ENCODE measurements at regions not wholly inside any gene's neighbourhood (a gene's known extent, or its start where the extent isn't known, plus 50 kb on each side); places are given as distances from the start of the nearest gene placed in this dataset.

GRCh38 chr4:124480061-124480460 lies 232.5 kb downstream of the ANKRD50 start:
- Histone ChIP-seq H2BK120ac (ENCODE audit: low read depth, low read length) (no peak overlapping the region), H2AFZ (ENCODE audit: low read length) (no peak overlapping the region)
- WGBS, 2 donors (ENCODE audit: extremely low coverage in 2 of 2, insufficient read length in 2 of 2, insufficient replicate concordance in 1 of 2): no CpG with 5 or more reads among the region's 4 CpGs

GRCh38 chr4:124481123-124481522 lies 231.4 kb downstream of the ANKRD50 start:
- Histone ChIP-seq H2BK12ac (ENCODE audit: low read length) (no peak overlapping the region), H4K91ac (ENCODE audit: low read depth, low read length, poor library complexity) (no peak overlapping the region), H2BK5ac (ENCODE audit: low read length) (no peak overlapping the region), H3K9ac (ENCODE audit: low read depth, low read length, poor library complexity) (no peak overlapping the region), H4K8ac (ENCODE audit: low read depth, low read length) (no peak overlapping the region), H2AK5ac (ENCODE audit: low read depth, low read length) (no peak overlapping the region), H3K4ac (ENCODE audit: low read length) (no peak overlapping the region), H3K14ac (ENCODE audit: low read length) (no peak overlapping the region), H2BK120ac (ENCODE audit: low read depth, low read length) (no peak overlapping the region), H3K36me3 (replicated peaks in 1 of 2; ENCODE audit: control insufficient read depth in 2 of 2, insufficient read depth in 2 of 2, low read length in 2 of 2) (no peaks in the 10 kb centered on the region), H3K4me1 (ENCODE audit: control insufficient read depth in 2 of 2, insufficient read depth in 1 of 2, low read depth in 1 of 2, low read length in 2 of 2) (peaks cover 5 to 9% of the 10 kb centered on the region in 2 donors), H3K27me3 (ENCODE audit: control insufficient read depth in 3 of 3, insufficient read depth in 3 of 3, low read depth in 1 of 3, low read length in 3 of 3) (no peaks in the 10 kb centered on the region), H3K4me2 (ENCODE audit: insufficient read depth, low read length, poor library complexity, severe bottlenecking) (no peak overlapping the region), H3K9me3 (replicated peaks in 1 of 2; ENCODE audit: control insufficient read depth in 2 of 2, insufficient read depth in 1 of 2, low read depth in 1 of 2, low read length in 2 of 2) (peaks cover 0 to under 1% of the 10 kb centered on the region in 2 donors), H3K18ac (ENCODE audit: low read length) (no peak overlapping the region), H3K79me1 (ENCODE audit: low read depth, low read length) (no peaks in the 10 kb centered on the region), H3K4me3 (ENCODE audit: low read length in 2 of 2) (no peak overlapping the region), H2BK15ac (ENCODE audit: low read length) (no peak overlapping the region), H3K23ac (ENCODE audit: low read depth, low read length, poor library complexity) (no peak overlapping the region), H3K27ac (replicated peaks; ENCODE audit: low read length) (no peak overlapping the region), H2AFZ (ENCODE audit: low read length) (peak overlapping the region; percentile 33)
- DNase-seq (ENCODE audit: low spot score): no peak
- no CpG with 5 or more reads among the region's 3 CpGs for WGBS, 2 donors (ENCODE audit: extremely low coverage in 2 of 2, insufficient read length in 2 of 2, insufficient replicate concordance in 1 of 2)

More at GRCh38 chr4:124480061-124480460, 232.5 kb downstream of the ANKRD50 start:
- no peak for DNase-seq (ENCODE audit: low spot score)
- Histone ChIP-seq H3K18ac (ENCODE audit: low read length) (no peak overlapping the region), H3K23ac (ENCODE audit: low read depth, low read length, poor library complexity) (no peak overlapping the region), H3K4me1 (ENCODE audit: control insufficient read depth in 2 of 2, insufficient read depth in 1 of 2, low read depth in 1 of 2, low read length in 2 of 2) (peaks cover 5 to 9% of the 10 kb centered on the region in 2 donors), H2BK12ac (ENCODE audit: low read length) (no peak overlapping the region), H3K4me3 (ENCODE audit: low read length in 2 of 2) (no peak overlapping the region), H4K91ac (ENCODE audit: low read depth, low read length, poor library complexity) (no peak overlapping the region), H3K4me2 (ENCODE audit: insufficient read depth, low read length, poor library complexity, severe bottlenecking) (no peak overlapping the region), H3K79me1 (ENCODE audit: low read depth, low read length) (no peaks in the 10 kb centered on the region), H3K4ac (ENCODE audit: low read length) (no peak overlapping the region), H3K27ac (replicated peaks; ENCODE audit: low read length) (no peak overlapping the region), H3K9ac (ENCODE audit: low read depth, low read length, poor library complexity) (no peak overlapping the region), H3K27me3 (ENCODE audit: control insufficient read depth in 3 of 3, insufficient read depth in 3 of 3, low read depth in 1 of 3, low read length in 3 of 3) (no peaks in the 10 kb centered on the region), H2BK15ac (ENCODE audit: low read length) (no peak overlapping the region), H3K14ac (ENCODE audit: low read length) (no peak overlapping the region), H3K36me3 (replicated peaks in 1 of 2; ENCODE audit: control insufficient read depth in 2 of 2, insufficient read depth in 2 of 2, low read length in 2 of 2) (no peaks in the 10 kb centered on the region), H3K9me3 (replicated peaks in 1 of 2; ENCODE audit: control insufficient read depth in 2 of 2, insufficient read depth in 1 of 2, low read depth in 1 of 2, low read length in 2 of 2) (no peaks in the 10 kb centered on the region), H4K8ac (ENCODE audit: low read depth, low read length) (no peak overlapping the region), H2AK5ac (ENCODE audit: low read depth, low read length) (no peak overlapping the region), H2BK5ac (ENCODE audit: low read length) (no peak overlapping the region)

- no peak overlapping the region for H2AK5ac ChIP-seq (ENCODE audit: low read depth, low read length)
- no peak overlapping the region for H3K9ac ChIP-seq (ENCODE audit: low read depth, low read length, poor library complexity)
- peak overlapping the region; percentile 84 for H2AFZ ChIP-seq (ENCODE audit: low read length)
- peak overlapping the region; percentile 5 for H3K27ac ChIP-seq (replicated peaks; ENCODE audit: low read length)
- H3K9me3 ChIP-seq (replicated peaks in 1 of 2; ENCODE audit: control insufficient read depth in 2 of 2, insufficient read depth in 1 of 2, low read depth in 1 of 2, low read length in 2 of 2): peaks cover 0 to 3% of the 10 kb centered on the region in 2 donors
- H3K23ac ChIP-seq (ENCODE audit: low read depth, low read length, poor library complexity): no peak overlapping the region
- no peak overlapping the region for H2BK120ac ChIP-seq (ENCODE audit: low read depth, low read length)
- H3K14ac ChIP-seq (ENCODE audit: low read length): no peak overlapping the region
- H2BK15ac ChIP-seq (ENCODE audit: low read length): no peak overlapping the region
- peak; percentile 58 for DNase-seq (ENCODE audit: low spot score)
- no peak overlapping the region for H4K91ac ChIP-seq (ENCODE audit: low read depth, low read length, poor library complexity)
- H3K27me3 ChIP-seq (ENCODE audit: control insufficient read depth in 3 of 3, insufficient read depth in 3 of 3, low read depth in 1 of 3, low read length in 3 of 3): no peaks in the 10 kb centered on the region
- no peak overlapping the region for H3K4ac ChIP-seq (ENCODE audit: low read length)
- H3K79me1 ChIP-seq (ENCODE audit: low read depth, low read length): no peaks in the 10 kb centered on the region
- no peak overlapping the region for H3K18ac ChIP-seq (ENCODE audit: low read length)
- H3K4me1 ChIP-seq (ENCODE audit: control insufficient read depth in 2 of 2, insufficient read depth in 1 of 2, low read depth in 1 of 2, low read length in 2 of 2): peaks cover 5 to 13% of the 10 kb centered on the region in 2 donors
- no peak overlapping the region for H2BK5ac ChIP-seq (ENCODE audit: low read length)
- H3K36me3 ChIP-seq (replicated peaks in 1 of 2; ENCODE audit: control insufficient read depth in 2 of 2, insufficient read depth in 2 of 2, low read length in 2 of 2): no peaks in the 10 kb centered on the region
- H3K4me3 ChIP-seq (ENCODE audit: low read length in 2 of 2): peak overlapping the region in 1 of 2 donors; percentile 27
- no peak overlapping the region for H2BK12ac ChIP-seq (ENCODE audit: low read length)
- WGBS, 2 donors (ENCODE audit: extremely low coverage in 2 of 2, insufficient read length in 2 of 2, insufficient replicate concordance in 1 of 2): no CpG with 5 or more reads among the region's 6 CpGs
- no peak overlapping the region for H3K4me2 ChIP-seq (ENCODE audit: insufficient read depth, low read length, poor library complexity, severe bottlenecking)
- H4K8ac ChIP-seq (ENCODE audit: low read depth, low read length): no peak overlapping the region
Observed at GRCh38 chr4:124483048-124483906, 229.3 kb downstream of the ANKRD50 start.

GRCh38 chr4:124484008-124484407 lies 228.5 kb downstream of the ANKRD50 start:
- H3K14ac ChIP-seq (ENCODE audit: low read length): no peak overlapping the region
- H3K4me1 ChIP-seq (ENCODE audit: control insufficient read depth in 2 of 2, insufficient read depth in 1 of 2, low read depth in 1 of 2, low read length in 2 of 2): peaks cover 5 to 13% of the 10 kb centered on the region in 2 donors
- H3K18ac ChIP-seq (ENCODE audit: low read length): no peak overlapping the region
- no peak overlapping the region for H2AK5ac ChIP-seq (ENCODE audit: low read depth, low read length)
- DNase-seq (ENCODE audit: low spot score): no peak
- no peak overlapping the region for H3K4ac ChIP-seq (ENCODE audit: low read length)
- H3K4me3 ChIP-seq (ENCODE audit: low read length in 2 of 2): no peak overlapping the region
- no peaks in the 10 kb centered on the region for H3K79me1 ChIP-seq (ENCODE audit: low read depth, low read length)
- H3K4me2 ChIP-seq (ENCODE audit: insufficient read depth, low read length, poor library complexity, severe bottlenecking): no peak overlapping the region
- no peak overlapping the region for H3K9ac ChIP-seq (ENCODE audit: low read depth, low read length, poor library complexity)
- H3K27ac ChIP-seq (replicated peaks; ENCODE audit: low read length): no peak overlapping the region
- peaks cover 0 to 3% of the 10 kb centered on the region in 2 donors for H3K9me3 ChIP-seq (replicated peaks in 1 of 2; ENCODE audit: control insufficient read depth in 2 of 2, insufficient read depth in 1 of 2, low read depth in 1 of 2, low read length in 2 of 2)
- no peaks in the 10 kb centered on the region for H3K27me3 ChIP-seq (ENCODE audit: control insufficient read depth in 3 of 3, insufficient read depth in 3 of 3, low read depth in 1 of 3, low read length in 3 of 3)
- H2AFZ ChIP-seq (ENCODE audit: low read length): no peak overlapping the region
- H2BK120ac ChIP-seq (ENCODE audit: low read depth, low read length): no peak overlapping the region
- H3K36me3 ChIP-seq (replicated peaks in 1 of 2; ENCODE audit: control insufficient read depth in 2 of 2, insufficient read depth in 2 of 2, low read length in 2 of 2): no peaks in the 10 kb centered on the region
- H2BK5ac ChIP-seq (ENCODE audit: low read length): no peak overlapping the region
- H2BK15ac ChIP-seq (ENCODE audit: low read length): no peak overlapping the region
- no peak overlapping the region for H3K23ac ChIP-seq (ENCODE audit: low read depth, low read length, poor library complexity)
- no peak overlapping the region for H2BK12ac ChIP-seq (ENCODE audit: low read length)
- no peak overlapping the region for H4K91ac ChIP-seq (ENCODE audit: low read depth, low read length, poor library complexity)
- no peak overlapping the region for H4K8ac ChIP-seq (ENCODE audit: low read depth, low read length)
